Trophoblast cell (in vitro differentiated cells and primary cell): ENCODE measurements at regions not wholly inside any gene's neighbourhood (a gene's known extent, or its start where the extent isn't known, plus 50 kb on each side); places are given as distances from the start of the nearest gene placed in this dataset.

Source experiments
- DNase-seq, 2 donors: peaks; one replicate each; pipeline ENCODE4 v3.0.0-alpha.2; 2016
- H2AFZ ChIP-seq: 2 replicates; pipeline ENCODE4 v1.6.1; 2013; ENCODE audit warnings: low read length, moderate library complexity, mild to moderate bottlenecking; ENCODE audit not compliant: insufficient read depth, poor library complexity
- H2AK5ac ChIP-seq: 2 replicates; pipeline ENCODE4 v1.6.1; 2013; ENCODE audit warnings: mild to moderate bottlenecking, low read length
- H2BK120ac ChIP-seq: 2 replicates; pipeline ENCODE4 v1.6.1; 2013; ENCODE audit warnings: low read length, mild to moderate bottlenecking, moderate library complexity; ENCODE audit not compliant: insufficient read depth, poor library complexity
- H2BK12ac ChIP-seq: 2 replicates; pipeline ENCODE4 v1.6.1; 2013; ENCODE audit warnings: mild to moderate bottlenecking, low read length, moderate library complexity
- H2BK5ac ChIP-seq: 2 replicates; pipeline ENCODE4 v1.6.1; 2013; ENCODE audit warnings: low read length, low read depth, moderate library complexity, mild to moderate bottlenecking; ENCODE audit not compliant: poor library complexity
- H3K14ac ChIP-seq: 2 replicates; pipeline ENCODE4 v1.6.1; 2013; ENCODE audit warnings: mild to moderate bottlenecking, low read length
- H3K18ac ChIP-seq: 2 replicates; pipeline ENCODE4 v1.6.1; 2013; ENCODE audit warnings: mild to moderate bottlenecking, low read length
- H3K23ac ChIP-seq: 2 replicates; pipeline ENCODE4 v1.6.1; 2013; ENCODE audit warnings: low read length
- H3K27ac ChIP-seq: 2 replicates; pipeline ENCODE4 v1.5.1; 2013; ENCODE audit warnings: low read depth, mild to moderate bottlenecking, inconsistent platforms, low read length, moderate library complexity
- H3K27me3 ChIP-seq: 2 replicates; pipeline ENCODE4 v1.6.1; 2013; ENCODE audit warnings: inconsistent platforms, mild to moderate bottlenecking, low read length, moderate library complexity; ENCODE audit not compliant: insufficient read depth
- H3K36me3 ChIP-seq, 2 experiments: 1 replicate in 1 of 2; 2 replicates in 1 of 2; pipeline ENCODE4 v1.6.1; 2013; ENCODE audit warnings: low read length in 2 of 2, mild to moderate bottlenecking in 2 of 2, moderate library complexity in 1 of 2; ENCODE audit not compliant: insufficient read depth in 2 of 2, control insufficient read depth in 1 of 2
- H3K4ac ChIP-seq: 2 replicates; pipeline ENCODE4 v1.6.1; 2013; ENCODE audit warnings: low read depth, mild to moderate bottlenecking, low read length, moderate library complexity
- H3K4me1 ChIP-seq, 2 experiments: 1 replicate in 1 of 2; 2 replicates in 1 of 2; pipeline ENCODE4 v1.6.1; 2013; ENCODE audit warnings: low read length in 2 of 2, mild to moderate bottlenecking in 2 of 2, moderate library complexity in 1 of 2; ENCODE audit not compliant: insufficient read depth in 2 of 2, control insufficient read depth in 1 of 2
- H3K4me2 ChIP-seq: 2 replicates; pipeline ENCODE4 v1.6.1; 2013; ENCODE audit warnings: inconsistent platforms, mild to moderate bottlenecking, low read length, moderate library complexity
- H3K4me3 ChIP-seq: 2 replicates; pipeline ENCODE4 v1.5.1; 2013; ENCODE audit warnings: mild to moderate bottlenecking, low read depth, low read length, inconsistent platforms
- H3K79me1 ChIP-seq: one replicate; pipeline ENCODE4 v1.6.1; 2013; ENCODE audit warnings: low read length
- H3K79me2 ChIP-seq: 2 replicates; pipeline ENCODE4 v1.6.1; 2013; ENCODE audit warnings: low read length, mild to moderate bottlenecking; ENCODE audit not compliant: control insufficient read depth, insufficient read depth, poor library complexity
- H3K9ac ChIP-seq: 2 replicates; pipeline ENCODE4 v1.6.1; 2013; ENCODE audit warnings: mild to moderate bottlenecking, low read length
- H3K9me3 ChIP-seq: 2 replicates; pipeline ENCODE4 v1.6.1; 2013; ENCODE audit warnings: low read depth, mild to moderate bottlenecking, control low read depth, inconsistent platforms, low read length; ENCODE audit not compliant: insufficient read depth
- H4K12ac ChIP-seq: 2 replicates; pipeline ENCODE4 v1.6.1; 2013; ENCODE audit warnings: low read depth, mild to moderate bottlenecking, low read length, moderate library complexity
- H4K8ac ChIP-seq: 2 replicates; pipeline ENCODE4 v1.6.1; 2013; ENCODE audit warnings: low read depth, mild to moderate bottlenecking, low read length, moderate library complexity
- H4K91ac ChIP-seq: one replicate; pipeline ENCODE4 v1.6.1; 2013; ENCODE audit warnings: low read depth, mild to moderate bottlenecking, low read length, moderate library complexity
- WGBS: extraction: QIAGEN DNeasy Blood & Tissue Kit; methylation state at CpG from one replicate; pipeline ENCODE4 v1.1.7; 2013; ENCODE audit warnings: missing lambda C conversion rate; ENCODE audit not compliant: insufficient read length, insufficient coverage; ENCODE audit errors: extremely low coverage; 5-methylcytosine and 5-hydroxymethylcytosine counted together

DNA sequence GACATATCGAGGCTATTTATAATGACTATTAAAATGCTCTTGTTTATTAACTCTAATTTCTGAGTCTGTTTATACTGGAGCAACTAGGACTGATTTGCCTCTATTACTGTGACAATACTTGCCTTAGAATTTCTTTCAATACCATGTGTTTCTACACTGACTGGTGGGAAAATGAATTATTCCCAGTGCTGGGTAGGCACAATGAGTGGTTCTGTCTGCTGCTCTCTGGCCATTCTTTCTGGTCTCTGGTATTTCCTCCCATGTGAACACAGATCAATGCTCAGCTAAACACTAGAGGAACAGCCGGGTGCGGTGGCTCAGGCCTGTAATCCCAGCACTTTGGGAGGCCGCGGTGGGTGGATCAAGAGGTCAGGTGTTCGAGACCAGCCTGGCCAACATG is 390.5 kb downstream of the PRDM2 start:
- Histone ChIP-seq H3K4me1 (no peaks in the 10 kb centered on the region), H3K4me2 (no peak overlapping the region), H2BK5ac (no peak overlapping the region), H2BK120ac (no peak overlapping the region), H3K9me3 (no peaks in the 10 kb centered on the region), H3K27me3 (no peaks in the 10 kb centered on the region), H3K9ac (no peak overlapping the region), H4K8ac (no peak overlapping the region), H3K14ac (no peak overlapping the region), H4K12ac (no peak overlapping the region), H3K36me3 (no peaks in the 10 kb centered on the region), H3K27ac (no peak overlapping the region), H3K79me1 (no peaks in the 10 kb centered on the region), H2AFZ (no peak overlapping the region), H3K23ac (no peak overlapping the region), H3K4ac (no peak overlapping the region), H3K18ac (no peak overlapping the region), H2AK5ac (no peak overlapping the region), H4K91ac (no peak overlapping the region), H3K79me2 (no peaks in the 10 kb centered on the region), H2BK12ac (no peak overlapping the region), H3K4me3 (no peak overlapping the region)
- WGBS, result no CpG with 5 or more reads among the region's 6 CpGs
- no peak for DNase-seq

DNA sequence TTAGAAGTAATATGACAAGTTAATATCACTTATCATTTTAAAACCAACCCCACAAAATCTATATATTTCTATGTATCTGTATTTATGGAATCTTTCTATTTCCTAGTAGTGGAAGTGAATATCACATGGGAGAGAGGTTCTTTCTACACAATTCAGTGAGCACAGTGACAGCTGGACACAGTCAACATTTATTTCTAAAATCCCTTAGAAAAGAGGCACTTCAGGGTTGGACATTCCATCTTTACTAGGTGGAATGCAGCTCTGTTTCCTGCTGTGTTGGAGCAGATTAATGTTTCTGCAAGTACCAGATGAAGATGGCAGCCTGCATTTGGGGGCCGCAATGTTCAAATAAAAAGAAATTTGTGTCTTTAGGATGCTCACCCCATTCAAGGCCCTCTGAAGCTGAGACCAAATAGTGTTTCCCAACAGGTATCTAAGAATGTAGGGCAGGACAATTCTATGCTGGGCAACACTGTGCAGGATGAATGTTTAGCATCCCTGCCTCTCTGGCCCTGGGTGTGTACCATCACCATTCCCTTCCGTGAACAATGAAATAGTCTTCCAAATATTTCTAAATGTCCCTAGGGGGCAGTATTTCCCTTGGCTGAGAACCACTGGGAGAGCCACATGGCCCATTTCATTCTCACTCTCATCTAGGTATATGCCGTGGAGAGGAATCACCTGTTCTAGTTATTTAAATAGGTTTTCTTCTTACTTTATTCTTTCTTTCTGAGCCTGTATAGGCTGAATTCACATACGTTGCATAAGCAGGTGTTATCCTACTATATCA is 394.8 kb downstream of the PRDM2 start:
- no peak overlapping the region for H2AFZ ChIP-seq
- no peaks in the 10 kb centered on the region for H3K79me2 ChIP-seq
- no peak overlapping the region for H4K12ac ChIP-seq
- peak in 1 of 2 donors; percentile 40 for DNase-seq
- no peaks in the 10 kb centered on the region for H3K4me1 ChIP-seq
- H4K91ac ChIP-seq, result no peak overlapping the region
- no peak overlapping the region for H2BK12ac ChIP-seq
- no peak overlapping the region for H2BK120ac ChIP-seq
- H3K36me3 ChIP-seq, result no peaks in the 10 kb centered on the region
- no peak overlapping the region for H3K4me2 ChIP-seq
- H3K23ac ChIP-seq, result no peak overlapping the region
- H3K9ac ChIP-seq, result no peak overlapping the region
- no peak overlapping the region for H3K4me3 ChIP-seq
- no peak overlapping the region for H3K14ac ChIP-seq
- H3K9me3 ChIP-seq, result no peaks in the 10 kb centered on the region
- H3K4ac ChIP-seq, result no peak overlapping the region
- H3K27me3 ChIP-seq, result no peaks in the 10 kb centered on the region
- WGBS, result no CpG with 5 or more reads among the region's 4 CpGs
- H3K79me1 ChIP-seq, result no peaks in the 10 kb centered on the region
- H3K27ac ChIP-seq, result no peak overlapping the region
- no peak overlapping the region for H2BK5ac ChIP-seq
- H4K8ac ChIP-seq, result no peak overlapping the region
- no peak overlapping the region for H2AK5ac ChIP-seq
- H3K18ac ChIP-seq, result no peak overlapping the region

DNA sequence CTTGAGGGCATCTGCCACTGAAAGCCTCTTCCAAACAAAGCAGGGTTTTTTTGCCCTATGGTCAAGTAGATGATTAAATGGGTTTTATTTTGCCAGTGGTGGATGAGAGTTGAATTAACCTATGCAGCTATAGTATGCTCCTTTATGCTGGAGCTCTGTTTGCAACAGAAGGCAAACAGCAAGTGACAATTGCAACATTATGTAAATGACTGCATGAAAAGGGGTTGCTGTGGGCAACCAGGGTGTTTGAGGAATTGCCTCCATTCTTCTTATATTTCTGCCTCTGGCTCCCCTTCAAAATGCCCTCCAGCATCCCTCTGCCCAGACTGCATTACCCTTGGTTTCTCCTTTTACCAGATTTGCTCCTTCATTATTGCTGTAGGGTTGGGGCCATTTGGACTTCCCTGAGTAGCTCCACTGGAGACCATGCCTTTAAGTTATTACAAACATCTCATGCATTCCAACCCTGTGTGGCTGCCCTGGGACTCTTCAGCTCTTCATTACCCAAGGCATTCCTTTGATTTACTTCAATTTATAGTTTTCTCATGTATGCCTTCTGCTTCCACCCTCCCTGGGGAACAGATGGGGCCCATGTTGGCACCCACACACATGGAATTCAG is 398.4 kb downstream of the PRDM2 start:
- Histone ChIP-seq H3K4me3 (no peak overlapping the region), H4K8ac (no peak overlapping the region), H4K12ac (no peak overlapping the region), H3K4me1 (no peaks in the 10 kb centered on the region), H4K91ac (no peak overlapping the region), H3K4ac (no peak overlapping the region), H2BK12ac (no peak overlapping the region), H3K9me3 (no peaks in the 10 kb centered on the region), H3K14ac (no peak overlapping the region), H3K4me2 (no peak overlapping the region), H2AFZ (no peak overlapping the region), H3K9ac (no peak overlapping the region), H2BK120ac (no peak overlapping the region), H3K23ac (no peak overlapping the region), H3K27me3 (no peaks in the 10 kb centered on the region), H3K79me2 (no peaks in the 10 kb centered on the region), H3K18ac (no peak overlapping the region), H2AK5ac (no peak overlapping the region), H2BK5ac (no peak overlapping the region), H3K79me1 (no peaks in the 10 kb centered on the region), H3K36me3 (no peaks in the 10 kb centered on the region), H3K27ac (no peak overlapping the region)
- peak; percentile 15 to 64 for DNase-seq

DNA sequence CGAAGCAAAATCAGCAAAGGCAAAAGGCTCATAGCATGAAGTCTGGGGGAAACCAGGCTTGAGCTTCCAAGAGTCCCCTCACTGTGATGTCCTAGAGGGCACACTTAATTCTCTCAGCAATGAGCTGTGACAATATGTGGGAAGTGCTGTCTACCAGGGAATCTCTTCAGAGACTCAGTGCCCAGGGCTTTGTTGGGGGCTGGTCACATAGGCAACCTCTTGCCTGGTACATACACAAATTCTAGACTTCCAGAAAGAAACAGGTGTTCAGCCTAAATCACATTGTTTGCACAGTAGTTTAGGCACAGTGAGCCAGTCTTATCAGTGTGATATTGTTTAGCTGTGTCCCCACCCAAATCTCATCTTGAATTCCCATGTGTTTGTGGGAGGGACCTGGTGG is 400.5 kb downstream of the PRDM2 start:
- no CpG with 5 or more reads among the region's 1 CpG for WGBS
- no peaks in the 10 kb centered on the region for H3K79me1 ChIP-seq
- no peak overlapping the region for H3K14ac ChIP-seq

More for the DNA sequence above, 400.5 kb downstream of the PRDM2 start:
- Histone ChIP-seq H3K36me3 (no peaks in the 10 kb centered on the region), H2AK5ac (no peak overlapping the region), H3K4ac (no peak overlapping the region), H3K79me2 (no peaks in the 10 kb centered on the region), H2BK5ac (no peak overlapping the region), H3K9ac (no peak overlapping the region), H4K91ac (no peak overlapping the region), H3K23ac (no peak overlapping the region), H4K8ac (no peak overlapping the region), H2BK12ac (no peak overlapping the region), H3K27ac (no peak overlapping the region), H3K27me3 (no peaks in the 10 kb centered on the region), H3K4me3 (no peak overlapping the region), H3K18ac (no peak overlapping the region), H3K9me3 (no peaks in the 10 kb centered on the region), H4K12ac (no peak overlapping the region), H2AFZ (no peak overlapping the region), H2BK120ac (no peak overlapping the region), H3K4me1 (no peaks in the 10 kb centered on the region), H3K4me2 (no peak overlapping the region)
- DNase-seq, result no peak
